ENCODE measurements at regions not wholly inside any gene's neighbourhood (a gene's known extent, or its start where the extent isn't known, plus 50 kb on each side); places are given as distances from the start of the nearest gene placed in this dataset.

- no peak overlapping the region for H3K27ac Mint-ChIP-seq
- no peaks in the 10 kb centered on the region for H3K4me1 Mint-ChIP-seq
- no peak overlapping the region for H3K4me3 Mint-ChIP-seq
- H3K27me3 Mint-ChIP-seq (ENCODE audit: low read depth): peaks cover 5% of the 10 kb centered on the region; the same call in 1 of the 2 replicates
- peaks cover 40% of the 10 kb centered on the region for H3K9me3 Mint-ChIP-seq
- no peak for DNase-seq (ENCODE audit: low spot score)
- H3K36me3 Mint-ChIP-seq: peaks cover 40% of the 10 kb centered on the region
- no peak for TF ChIP-seq ZNF232 (CRISPR knock-in tag; IDR thresholded peaks at IDR 0.05)
- TF ChIP-seq CTCF (IDR thresholded peaks at IDR 0.05): no peak
- no peak for TF ChIP-seq MLX (CRISPR knock-in tag; IDR thresholded peaks at IDR 0.05)
- no peak for TF ChIP-seq ZNF416 (CRISPR knock-in tag; IDR thresholded peaks at IDR 0.05)
- no peak for TF ChIP-seq ZMAT4 (CRISPR knock-in tag; IDR thresholded peaks at IDR 0.05)
- no peak for TF ChIP-seq STAT6 (CRISPR knock-in tag; conservative IDR thresholded peaks at IDR 0.05; ENCODE audit: low read depth)
- TF ChIP-seq ATF6 (CRISPR knock-in tag; IDR thresholded peaks at IDR 0.05): no peak
- TF ChIP-seq SMAD4 (CRISPR knock-in tag; IDR thresholded peaks at IDR 0.05): no peak
- no peak for TF ChIP-seq ELF4 (CRISPR knock-in tag; IDR thresholded peaks at IDR 0.05; ENCODE audit: low read depth)
- ATAC-seq: no peak
- ChIA-PET CTCF (no interaction called here), POLR2A (interaction anchor here (0.6 to 0.7 kb wide), 2 partner anchors 304 to 563 kb away, joined by 3 to 7 read pairs; no protein-coding TSS in a partner anchor)
Measured at GRCh38 chr10:20552382-20552781, 344.7 kb downstream of the NEBL start.

- Mint-ChIP-seq H3K4me1 (no peaks in the 10 kb centered on the region), H3K36me3 (peaks cover 40% of the 10 kb centered on the region), H3K4me3 (no peak overlapping the region), H3K27ac (no peak overlapping the region), H3K27me3 (ENCODE audit: low read depth) (peaks cover 4% of the 10 kb centered on the region; the same call in 1 of the 2 replicates), H3K9me3 (peaks cover 35% of the 10 kb centered on the region)
- ATAC-seq: no peak
- DNase-seq (ENCODE audit: low spot score): no peak
- POLR2A ChIA-PET: interaction anchor here (0.6 kb wide), 2 partner anchors 170 to 303 kb away, joined by 3 to 7 read pairs; no protein-coding TSS in a partner anchor
- CTCF ChIA-PET: no interaction called here
- TF ChIP-seq ERG (CRISPR knock-in tag; IDR thresholded peaks at IDR 0.05) (no peak), ZNF532 (CRISPR knock-in tag; IDR thresholded peaks at IDR 0.05; ENCODE audit: borderline replicate concordance) (no peak), ZNF232 (CRISPR knock-in tag; IDR thresholded peaks at IDR 0.05) (no peak), PRDM15 (CRISPR knock-in tag; IDR thresholded peaks at IDR 0.05) (no peak), HMGXB4 (CRISPR knock-in tag; IDR thresholded peaks at IDR 0.05) (no peak), NFE2L1 (CRISPR knock-in tag; IDR thresholded peaks at IDR 0.05) (no peak), JUN (CRISPR knock-in tag; IDR thresholded peaks at IDR 0.05) (no peak)
Measured at GRCh38 chr10:20551761-20552160, 345.4 kb downstream of the NEBL start.

Data from WTC11 (cell line).